H9 (cell line): ENCODE measurements at regions not wholly inside any gene's neighbourhood (a gene's known extent, or its start where the extent isn't known, plus 50 kb on each side); places are given as distances from the start of the nearest gene placed in this dataset.

Source experiments
- DNase-seq: peaks from one replicate; pipeline ENCODE4 v3.0.0-alpha.2; 2017
- H2AFZ ChIP-seq: one replicate; pipeline ENCODE4 v1.6.1; 2013; ENCODE audit warnings: mild to moderate bottlenecking, low read length, control low read depth, moderate library complexity
- H2AK5ac ChIP-seq: 2 replicates; pipeline ENCODE4 v1.6.1; 2013; ENCODE audit warnings: low read length, control low read depth, mixed read lengths; ENCODE audit not compliant: insufficient read length
- H2BK120ac ChIP-seq: one replicate; pipeline ENCODE4 v1.6.1; 2013; ENCODE audit warnings: low read depth, mild to moderate bottlenecking, low read length, control low read depth, inconsistent platforms; ENCODE audit not compliant: poor library complexity, severe bottlenecking
- H2BK12ac ChIP-seq: 2 replicates; pipeline ENCODE4 v1.6.1; 2013; ENCODE audit warnings: low read length, control low read depth, mixed read lengths, low read depth; ENCODE audit not compliant: insufficient read length
- H2BK15ac ChIP-seq: 2 replicates; pipeline ENCODE4 v1.6.1; 2013; ENCODE audit warnings: low read depth, low read length, control low read depth
- H2BK20ac ChIP-seq: one replicate; pipeline ENCODE4 v1.6.1; 2013; ENCODE audit warnings: low read depth, mild to moderate bottlenecking, low read length, control low read depth, inconsistent platforms; ENCODE audit not compliant: poor library complexity, severe bottlenecking
- H2BK5ac ChIP-seq: 2 replicates; pipeline ENCODE4 v1.6.1; 2013; ENCODE audit warnings: low read length, control low read depth, mixed read lengths; ENCODE audit not compliant: insufficient read length
- H3K14ac ChIP-seq: 2 replicates; pipeline ENCODE4 v1.6.1; 2013; ENCODE audit warnings: low read length, control low read depth; ENCODE audit not compliant: insufficient read depth
- H3K18ac ChIP-seq: 2 replicates; pipeline ENCODE4 v1.6.1; 2013; ENCODE audit warnings: low read depth, mild to moderate bottlenecking, mixed read lengths, low read length, control low read depth; ENCODE audit not compliant: insufficient read length
- H3K23ac ChIP-seq: 2 replicates; pipeline ENCODE4 v1.6.1; 2013; ENCODE audit warnings: low read length, control low read depth, mixed read lengths, low read depth; ENCODE audit not compliant: insufficient read length
- H3K23me2 ChIP-seq: 2 replicates; pipeline ENCODE4 v1.6.1; 2013; ENCODE audit warnings: low read depth, mild to moderate bottlenecking, mixed read lengths, low read length, control low read depth; ENCODE audit not compliant: insufficient read length, poor library complexity, severe bottlenecking
- H3K27ac ChIP-seq: 2 replicates; pipeline ENCODE4 v1.5.1; 2013; ENCODE audit warnings: low read length, control low read depth, mixed read lengths, low read depth; ENCODE audit not compliant: insufficient read length
- H3K27me3 ChIP-seq: 2 replicates; pipeline ENCODE4 v1.6.1; 2013; ENCODE audit warnings: low read length, control low read depth, inconsistent platforms; ENCODE audit not compliant: insufficient read depth
- H3K4ac ChIP-seq: 2 replicates; pipeline ENCODE4 v1.6.1; 2013; ENCODE audit warnings: low read depth, mild to moderate bottlenecking, control low read depth, inconsistent platforms, low read length, moderate library complexity
- H3K4me1 ChIP-seq: 2 replicates; pipeline ENCODE4 v1.6.1; 2013; ENCODE audit warnings: low read length, control low read depth, inconsistent platforms; ENCODE audit not compliant: insufficient read depth
- H3K4me2 ChIP-seq: 2 replicates; pipeline ENCODE4 v1.6.1; 2013; ENCODE audit warnings: low read length, control low read depth, mixed read lengths; ENCODE audit not compliant: insufficient read length, insufficient read depth
- H3K56ac ChIP-seq: 2 replicates; pipeline ENCODE4 v1.6.1; 2013; ENCODE audit warnings: low read depth, mild to moderate bottlenecking, mixed read lengths, low read length, control low read depth; ENCODE audit not compliant: insufficient read length
- H3K79me1 ChIP-seq: 2 replicates; pipeline ENCODE4 v1.6.1; 2013; ENCODE audit warnings: low read depth, mild to moderate bottlenecking, moderate library complexity, low read length, control low read depth, inconsistent platforms; ENCODE audit not compliant: insufficient read depth, poor library complexity, severe bottlenecking
- H3K79me2 ChIP-seq: 2 replicates; pipeline ENCODE4 v1.6.1; 2013; ENCODE audit warnings: low read length, control low read depth, inconsistent platforms; ENCODE audit not compliant: insufficient read depth
- H3K9ac ChIP-seq: 2 replicates; pipeline ENCODE4 v1.6.1; 2013; ENCODE audit warnings: low read length, control low read depth, mixed read lengths; ENCODE audit not compliant: insufficient read length; ENCODE audit errors: extremely low read depth
- H3K9me3 ChIP-seq: one replicate; pipeline ENCODE4 v1.6.1; 2013; ENCODE audit warnings: low read depth, low read length, inconsistent platforms; ENCODE audit not compliant: control insufficient read depth
- H3T11ph ChIP-seq: one replicate; pipeline ENCODE4 v1.6.1; 2013; ENCODE audit warnings: mild to moderate bottlenecking, low read length, control low read depth, inconsistent platforms
- H4K20me1 ChIP-seq: one replicate; pipeline ENCODE4 v1.6.1; 2013; ENCODE audit not compliant: control insufficient read depth, insufficient read length, insufficient read depth
- H4K5ac ChIP-seq: 2 replicates; pipeline ENCODE4 v1.6.1; 2013; ENCODE audit warnings: low read depth, mild to moderate bottlenecking, mixed read lengths, low read length, control low read depth; ENCODE audit not compliant: insufficient read length
- H4K8ac ChIP-seq: replicated peaks from 2 replicates; pipeline ENCODE4 v1.6.1; 2013; ENCODE audit warnings: low read length, control low read depth, mixed read lengths, low read depth; ENCODE audit not compliant: insufficient read length
- H4K91ac ChIP-seq: 2 replicates; pipeline ENCODE4 v1.6.1; 2013; ENCODE audit warnings: low read depth, mild to moderate bottlenecking, moderate library complexity, mixed read lengths, low read length, control low read depth; ENCODE audit not compliant: insufficient read length
- H3K27ac Mint-ChIP-seq, 3 experiments: 2 replicates in 2 of 3; 3 replicates in 1 of 3; pipeline ENCODE4 v1.8.0; 2020 to 2021; ENCODE audit warnings: mixed read lengths in 3 of 3, mild to moderate bottlenecking in 1 of 3, moderate library complexity in 1 of 3
- H3K27me3 Mint-ChIP-seq: 2 replicates; pipeline ENCODE4 v1.8.0; 2021; ENCODE audit warnings: low read depth, mild to moderate bottlenecking, moderate library complexity, mixed read lengths
- H3K36me3 Mint-ChIP-seq, 3 experiments: 2 replicates in 2 of 3; 3 replicates in 1 of 3; pipeline ENCODE4 v1.8.0; 2020 to 2021; ENCODE audit warnings: low read depth in 3 of 3, mixed read lengths in 3 of 3; ENCODE audit not compliant: insufficient read depth in 1 of 3
- H3K4me1 Mint-ChIP-seq, 2 experiments: 2 replicates each; pipeline ENCODE4 v1.8.0; 2020; ENCODE audit warnings: mixed read lengths in 2 of 2
- H3K4me3 Mint-ChIP-seq, 2 experiments: 2 replicates in 1 of 2; 3 replicates in 1 of 2; pipeline ENCODE4 v1.8.0; 2020 to 2021; ENCODE audit warnings: mild to moderate bottlenecking in 2 of 2, mixed read lengths in 2 of 2, moderate library complexity in 1 of 2
- H3K9me3 Mint-ChIP-seq, 2 experiments: 2 replicates in 1 of 2; 3 replicates in 1 of 2; pipeline ENCODE4 v1.8.0; 2020; ENCODE audit warnings: mild to moderate bottlenecking in 2 of 2, mixed read lengths in 2 of 2, moderate library complexity in 1 of 2
- WGBS: extraction: QIAGEN DNeasy Blood & Tissue Kit; methylation state at CpG from one replicate; pipeline ENCODE4 v1.1.7; 2013; ENCODE audit warnings: missing lambda C conversion rate, low lambda C conversion rate, mixed read lengths; ENCODE audit not compliant: insufficient read length; ENCODE audit errors: extremely low coverage; 5-methylcytosine and 5-hydroxymethylcytosine counted together
- TF ChIP-seq, protein P1 (sequence below): fragments of 200-600 bp; sonication (generic); conservative IDR thresholded peaks from 3 replicates; pipeline ENCODE4 v1.8.0; 2021; ENCODE audit warnings: antibody characterized with exemption, mild to moderate bottlenecking

DNA sequence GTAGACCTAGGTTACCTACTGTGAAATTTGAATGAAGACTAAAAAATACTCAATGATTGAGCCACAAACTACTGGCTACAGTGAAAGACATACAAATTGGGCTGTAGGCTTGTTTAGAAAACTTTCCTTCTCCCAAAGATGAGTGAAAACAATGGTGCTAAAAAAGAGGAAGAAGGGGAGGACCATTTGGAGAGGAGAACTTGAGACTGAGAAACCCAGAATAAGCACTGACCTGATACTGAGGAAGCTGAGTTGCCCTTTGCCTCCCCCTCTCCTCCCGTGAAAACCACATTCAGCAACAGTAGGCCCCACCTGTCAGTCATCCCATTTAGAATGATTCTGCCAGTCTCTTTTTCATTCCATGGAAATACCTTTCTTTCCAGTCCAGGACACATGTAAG lies 484.0 kb upstream of the TGFBR2 start:
- H4K20me1 ChIP-seq, result no peaks in the 10 kb centered on the region
- H3K23me2 ChIP-seq, result no peaks in the 10 kb centered on the region
- no peak overlapping the region for H3K4me2 ChIP-seq
- H2BK120ac ChIP-seq, result no peak overlapping the region
- H4K8ac ChIP-seq, result no peak overlapping the region
- H3T11ph ChIP-seq, result no peak overlapping the region
- no peak overlapping the region for H2AK5ac ChIP-seq
- Mint-ChIP-seq H3K9me3 (peaks cover 0 to 7% of the 10 kb centered on the region in 2 experiments; a peak in 1 of 5 replicates), H3K36me3 (peaks cover 0 to 7% (median 2%) of the 10 kb centered on the region in 3 experiments; a peak in 3 of 7 replicates), H3K4me1 (peaks cover 7 to 10% of the 10 kb centered on the region in 2 experiments), H3K27me3 (no peaks in the 10 kb centered on the region), H3K27ac (no peak overlapping the region), H3K4me3 (no peak overlapping the region)
- no peak overlapping the region for H3K56ac ChIP-seq
- no peaks in the 10 kb centered on the region for H3K27me3 ChIP-seq
- H3K4ac ChIP-seq, result no peak overlapping the region
- H2AFZ ChIP-seq, result no peak overlapping the region
- no peaks in the 10 kb centered on the region; the same call in 1 of the 2 replicates for H3K4me1 ChIP-seq
- no CpG with 5 or more reads among the region's 1 CpG for WGBS
- H2BK12ac ChIP-seq, result no peak overlapping the region
- no peak overlapping the region for H4K91ac ChIP-seq
- no peak overlapping the region for H4K5ac ChIP-seq
- no peak overlapping the region for H2BK5ac ChIP-seq
- no peaks in the 10 kb centered on the region for H3K79me1 ChIP-seq
- no peaks in the 10 kb centered on the region for H3K9me3 ChIP-seq
- DNase-seq, result no peak
- H3K9ac ChIP-seq, result no peak overlapping the region
- no peak overlapping the region for H3K18ac ChIP-seq
- TF ChIP-seq, protein P1, sequence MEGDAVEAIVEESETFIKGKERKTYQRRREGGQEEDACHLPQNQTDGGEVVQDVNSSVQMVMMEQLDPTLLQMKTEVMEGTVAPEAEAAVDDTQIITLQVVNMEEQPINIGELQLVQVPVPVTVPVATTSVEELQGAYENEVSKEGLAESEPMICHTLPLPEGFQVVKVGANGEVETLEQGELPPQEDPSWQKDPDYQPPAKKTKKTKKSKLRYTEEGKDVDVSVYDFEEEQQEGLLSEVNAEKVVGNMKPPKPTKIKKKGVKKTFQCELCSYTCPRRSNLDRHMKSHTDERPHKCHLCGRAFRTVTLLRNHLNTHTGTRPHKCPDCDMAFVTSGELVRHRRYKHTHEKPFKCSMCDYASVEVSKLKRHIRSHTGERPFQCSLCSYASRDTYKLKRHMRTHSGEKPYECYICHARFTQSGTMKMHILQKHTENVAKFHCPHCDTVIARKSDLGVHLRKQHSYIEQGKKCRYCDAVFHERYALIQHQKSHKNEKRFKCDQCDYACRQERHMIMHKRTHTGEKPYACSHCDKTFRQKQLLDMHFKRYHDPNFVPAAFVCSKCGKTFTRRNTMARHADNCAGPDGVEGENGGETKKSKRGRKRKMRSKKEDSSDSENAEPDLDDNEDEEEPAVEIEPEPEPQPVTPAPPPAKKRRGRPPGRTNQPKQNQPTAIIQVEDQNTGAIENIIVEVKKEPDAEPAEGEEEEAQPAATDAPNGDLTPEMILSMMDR, result no peak
- no peak overlapping the region for H3K14ac ChIP-seq
- no peak overlapping the region for H2BK15ac ChIP-seq
- H3K23ac ChIP-seq, result no peak overlapping the region
- no peaks in the 10 kb centered on the region for H3K79me2 ChIP-seq
- no peak overlapping the region for H3K27ac ChIP-seq
- H2BK20ac ChIP-seq, result no peak overlapping the region
